Vagina (tissue), 2 donors: ENCODE measurements at regions not wholly inside any gene's neighbourhood (a gene's known extent, or its start where the extent isn't known, plus 50 kb on each side); places are given as distances from the start of the nearest gene placed in this dataset.

ENCODE experiments used
- DNase-seq, 2 donors: peaks; one replicate each; pipeline ENCODE4 v3.0.0-alpha.2; 2017; ENCODE audit errors: extremely low spot score in 2 of 2
- H3K27ac ChIP-seq: fragments of 200-600 bp; sonication (generic); one replicate; pipeline ENCODE4 v1.5.1; 2019
- H3K27me3 ChIP-seq: fragments of 200-600 bp; sonication (generic); one replicate; pipeline ENCODE4 v1.5.1; 2019
- H3K36me3 ChIP-seq, 2 donors: fragments of 200-600 bp; sonication (generic); one replicate each; pipeline ENCODE4 v1.5.1; 2017 to 2019
- H3K4me1 ChIP-seq: fragments of 200-600 bp; sonication (generic); one replicate; pipeline ENCODE4 v1.5.1; 2019
- H3K4me3 ChIP-seq, 2 donors: fragments of 200-600 bp; sonication (generic); 1 replicate in 1 of 2; 2 replicates in 1 of 2; pipeline ENCODE4 v1.5.1; 2016 to 2019
- H3K9me3 ChIP-seq: fragments of 200-600 bp; sonication (generic); one replicate; pipeline ENCODE4 v1.5.1; 2019
- CTCF ChIP-seq, 3 experiments: fragments of 450-650 bp in 2 of 3; fragments of 200-600 bp in 1 of 3; sonication (generic) in 1 of 3; IDR thresholded peaks; one replicate each; pipeline ENCODE4 v1.5.1; 2017 to 2019; ENCODE audit warnings: antibody characterized with exemption in 3 of 3, mild to moderate bottlenecking in 2 of 3, moderate library complexity in 2 of 3
- POLR2A ChIP-seq, 2 donors: fragments of 450-650 bp; IDR thresholded peaks; one replicate each; pipeline ENCODE4 v1.6.1; 2017; ENCODE audit warnings: antibody characterized with exemption in 2 of 2, mild to moderate bottlenecking in 2 of 2, moderate library complexity in 2 of 2
- POLR2AphosphoS5 ChIP-seq, 2 donors: sonication (generic); formaldehyde crosslinking; IDR thresholded peaks; one replicate each; pipeline ENCODE4 v1.9.0; 2017; ENCODE audit warnings: antibody characterized with exemption in 2 of 2, mild to moderate bottlenecking in 2 of 2, low read depth in 1 of 2; ENCODE audit not compliant: insufficient read depth in 1 of 2
- intact Hi-C: fragments of 100-400 bp; cut with DNase I; formaldehyde crosslinking; loops from one replicate; pipeline ENCODE4 v1.15.1; 2023

- H3K4me1 ChIP-seq: no peaks in the 10 kb centered on the region
- no peak for DNase-seq
- intact Hi-C loops: no loop called here
- H3K9me3 ChIP-seq: no peaks in the 10 kb centered on the region
- no peaks in the 10 kb centered on the region for H3K27me3 ChIP-seq
- TF ChIP-seq CTCF (IDR thresholded peaks at IDR 0.05) (no peak), POLR2A (IDR thresholded peaks at IDR 0.05) (no peak), POLR2AphosphoS5 (IDR thresholded peaks at IDR 0.05; ENCODE audit: insufficient read depth in 1 of 2, low read depth in 1 of 2) (no peak)
- no peak overlapping the region for H3K4me3 ChIP-seq
- H3K27ac ChIP-seq: no peak overlapping the region
- H3K36me3 ChIP-seq: no peaks in the 10 kb centered on the region
These were observed 444.3 kb upstream of the NRSN1 start for GRCh38 chr6:23681743-23682142.

- Histone ChIP-seq H3K27ac (no peak overlapping the region), H3K4me1 (no peaks in the 10 kb centered on the region), H3K27me3 (no peaks in the 10 kb centered on the region), H3K36me3 (no peaks in the 10 kb centered on the region), H3K9me3 (no peaks in the 10 kb centered on the region), H3K4me3 (no peak overlapping the region)
- TF ChIP-seq CTCF (IDR thresholded peaks at IDR 0.05) (no peak), POLR2AphosphoS5 (IDR thresholded peaks at IDR 0.05; ENCODE audit: insufficient read depth in 1 of 2, low read depth in 1 of 2) (no peak), POLR2A (IDR thresholded peaks at IDR 0.05) (no peak)
- DNase-seq: no peak
- intact Hi-C loops: no loop called here
These were observed 437.4 kb upstream of the NRSN1 start for GRCh38 chr6:23688650-23689049.

- no peak overlapping the region for H3K4me3 ChIP-seq
- H3K9me3 ChIP-seq: no peaks in the 10 kb centered on the region
- H3K27me3 ChIP-seq: no peaks in the 10 kb centered on the region
- no peak for DNase-seq
- intact Hi-C loops: no loop called here
- TF ChIP-seq POLR2A (IDR thresholded peaks at IDR 0.05) (no peak), POLR2AphosphoS5 (IDR thresholded peaks at IDR 0.05; ENCODE audit: insufficient read depth in 1 of 2, low read depth in 1 of 2) (no peak)
- H3K36me3 ChIP-seq: no peaks in the 10 kb centered on the region
- no peaks in the 10 kb centered on the region for H3K4me1 ChIP-seq
- H3K27ac ChIP-seq: no peak overlapping the region
These were observed 435.5 kb upstream of the NRSN1 start for GRCh38 chr6:23690453-23691049.

- TF ChIP-seq POLR2AphosphoS5 (IDR thresholded peaks at IDR 0.05; ENCODE audit: insufficient read depth in 1 of 2, low read depth in 1 of 2) (no peak), POLR2A (IDR thresholded peaks at IDR 0.05) (no peak), CTCF (IDR thresholded peaks at IDR 0.05) (no peak)
- intact Hi-C loops: no loop called here
- no peaks in the 10 kb centered on the region for H3K36me3 ChIP-seq
These were observed 433.8 kb upstream of the NRSN1 start for GRCh38 chr6:23692184-23692583.

GRCh38 chr6:23696992-23697391 lies 429.0 kb upstream of the NRSN1 start:
- H3K4me1 ChIP-seq: no peaks in the 10 kb centered on the region
- H3K4me3 ChIP-seq: no peak overlapping the region
- intact Hi-C loops: no loop called here
- no peaks in the 10 kb centered on the region for H3K27me3 ChIP-seq
- no peak for DNase-seq
- no peaks in the 10 kb centered on the region for H3K9me3 ChIP-seq
- no peak overlapping the region for H3K27ac ChIP-seq
- no peak for TF ChIP-seq POLR2A (IDR thresholded peaks at IDR 0.05)
- TF ChIP-seq POLR2AphosphoS5 (IDR thresholded peaks at IDR 0.05; ENCODE audit: insufficient read depth in 1 of 2, low read depth in 1 of 2): no peak
- no peak for TF ChIP-seq CTCF (IDR thresholded peaks at IDR 0.05)
- H3K36me3 ChIP-seq: no peaks in the 10 kb centered on the region

More at GRCh38 chr6:23692184-23692583, 433.8 kb upstream of the NRSN1 start:
- Histone ChIP-seq H3K9me3 (no peaks in the 10 kb centered on the region), H3K4me3 (no peak overlapping the region), H3K27me3 (no peaks in the 10 kb centered on the region), H3K4me1 (no peaks in the 10 kb centered on the region), H3K27ac (no peak overlapping the region)
- DNase-seq: no peak
